Breast epithelium (tissue), 3 donors: ENCODE measurements at regions not wholly inside any gene's neighbourhood (a gene's known extent, or its start where the extent isn't known, plus 50 kb on each side); places are given as distances from the start of the nearest gene placed in this dataset.

Source experiments
- CTCF ChIP-seq, 3 donors: fragments of 450-650 bp; IDR thresholded peaks; one replicate each; pipeline ENCODE4 v1.5.1; 2016 to 2017; ENCODE audit warnings: antibody characterized with exemption in 3 of 3, mild to moderate bottlenecking in 3 of 3, moderate library complexity in 3 of 3
- POLR2A ChIP-seq: fragments of 450-650 bp; IDR thresholded peaks from one replicate; pipeline ENCODE4 v1.6.1; 2016; ENCODE audit warnings: antibody characterized with exemption, mild to moderate bottlenecking, moderate library complexity
- POLR2AphosphoS5 ChIP-seq, 3 donors: sonication (generic); formaldehyde crosslinking; IDR thresholded peaks; one replicate each; pipeline ENCODE4 v1.6.1; 2017; ENCODE audit warnings: antibody characterized with exemption in 3 of 3

- TF ChIP-seq CTCF (IDR thresholded peaks at IDR 0.05) (no peak), POLR2A (no peak), POLR2AphosphoS5 (IDR thresholded peaks at IDR 0.05) (no peak)
Measured at GRCh38 chr6:14192216-14192788, 74.7 kb downstream of the CD83 start.
